ENCODE measurements at regions not wholly inside any gene's neighbourhood (a gene's known extent, or its start where the extent isn't known, plus 50 kb on each side); places are given as distances from the start of the nearest gene placed in this dataset.
A peak's percentile ranks its signal among the peaks of the same experiment; 100 is the strongest.

DNA sequence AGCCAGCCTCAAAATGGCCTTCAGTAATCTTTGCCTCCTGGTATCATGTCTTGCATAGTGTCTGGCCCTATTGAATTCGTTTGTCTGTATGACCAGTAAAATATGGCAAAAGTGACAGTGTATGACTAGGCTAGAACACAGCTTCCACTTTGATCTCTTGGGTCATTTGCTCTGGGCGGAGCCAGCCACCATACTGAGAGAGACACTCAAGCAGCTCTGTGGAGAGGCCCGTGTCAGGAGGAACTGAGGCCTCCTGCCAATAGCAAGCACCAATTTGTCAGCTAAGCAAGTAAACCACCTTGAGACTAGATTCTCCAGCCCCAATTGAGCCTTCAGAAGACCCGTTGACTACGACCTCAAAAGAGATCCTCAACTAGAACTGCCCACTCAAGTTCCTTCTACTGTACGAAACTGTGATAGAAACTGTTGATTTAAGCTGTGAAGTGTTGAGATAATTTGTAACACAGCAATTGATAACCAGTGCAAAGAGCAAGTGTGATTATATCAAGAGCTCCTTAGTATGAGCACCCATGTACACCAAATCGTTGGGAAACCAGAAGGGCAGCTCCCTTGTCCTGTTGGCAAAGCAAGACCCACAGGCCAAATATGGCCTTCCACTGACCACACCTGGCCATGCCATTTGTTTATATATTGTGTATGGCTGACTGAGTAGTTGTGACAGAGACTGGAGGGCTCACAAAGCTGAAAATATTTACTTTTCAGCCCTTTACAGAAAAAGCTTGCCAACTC lies 52.7 kb upstream of the SERBP1 start:
- Histone ChIP-seq H3K4me3 (replicated peaks in 1 of 3) (no peak overlapping the region), H3K27ac (no peak overlapping the region), H3K27me3 (no peaks in the 10 kb centered on the region), H3K36me3 (no peaks in the 10 kb centered on the region), H3K4me1 (peaks cover 9 to 14% of the 10 kb centered on the region in 2 donors), H3K9me3 (no peaks in the 10 kb centered on the region)
- intact Hi-C loops (cut with DNase I): no loop called here
- WGBS, 2 donors: 72 to 75% methylated on average over 7 of the region's 7 CpGs
- DNase-seq: no peak
- no peak for TF ChIP-seq POLR2A (IDR thresholded peaks at IDR 0.05)
- TF ChIP-seq, protein P1, sequence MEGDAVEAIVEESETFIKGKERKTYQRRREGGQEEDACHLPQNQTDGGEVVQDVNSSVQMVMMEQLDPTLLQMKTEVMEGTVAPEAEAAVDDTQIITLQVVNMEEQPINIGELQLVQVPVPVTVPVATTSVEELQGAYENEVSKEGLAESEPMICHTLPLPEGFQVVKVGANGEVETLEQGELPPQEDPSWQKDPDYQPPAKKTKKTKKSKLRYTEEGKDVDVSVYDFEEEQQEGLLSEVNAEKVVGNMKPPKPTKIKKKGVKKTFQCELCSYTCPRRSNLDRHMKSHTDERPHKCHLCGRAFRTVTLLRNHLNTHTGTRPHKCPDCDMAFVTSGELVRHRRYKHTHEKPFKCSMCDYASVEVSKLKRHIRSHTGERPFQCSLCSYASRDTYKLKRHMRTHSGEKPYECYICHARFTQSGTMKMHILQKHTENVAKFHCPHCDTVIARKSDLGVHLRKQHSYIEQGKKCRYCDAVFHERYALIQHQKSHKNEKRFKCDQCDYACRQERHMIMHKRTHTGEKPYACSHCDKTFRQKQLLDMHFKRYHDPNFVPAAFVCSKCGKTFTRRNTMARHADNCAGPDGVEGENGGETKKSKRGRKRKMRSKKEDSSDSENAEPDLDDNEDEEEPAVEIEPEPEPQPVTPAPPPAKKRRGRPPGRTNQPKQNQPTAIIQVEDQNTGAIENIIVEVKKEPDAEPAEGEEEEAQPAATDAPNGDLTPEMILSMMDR (IDR thresholded peaks at IDR 0.05): no peak

DNA sequence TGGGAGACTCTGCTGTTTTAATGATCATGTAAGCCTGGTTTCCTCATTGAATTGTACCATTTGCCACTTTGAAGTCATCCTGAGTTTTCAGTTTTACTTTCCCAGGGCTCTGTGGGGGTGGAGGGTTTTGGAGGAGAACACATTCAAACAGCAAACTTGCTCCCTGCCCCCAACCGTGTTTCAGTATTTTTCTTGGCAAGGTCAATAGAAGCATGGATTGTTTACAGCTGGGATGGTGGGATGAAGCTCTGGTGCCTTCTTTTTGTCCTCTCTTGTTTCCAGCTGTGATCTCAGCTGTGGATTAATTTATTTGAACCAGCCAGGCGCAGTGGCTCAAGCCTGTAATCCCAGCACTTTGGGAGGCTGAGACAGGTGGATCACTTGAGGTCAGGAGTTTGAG lies 54.3 kb upstream of the SERBP1 start:
- Histone ChIP-seq H3K27me3 (no peaks in the 10 kb centered on the region), H3K9me3 (no peaks in the 10 kb centered on the region), H3K36me3 (no peaks in the 10 kb centered on the region), H3K27ac (no peak overlapping the region), H3K4me1 (peaks cover under 1 to 6% of the 10 kb centered on the region in 2 donors), H3K4me3 (replicated peaks in 1 of 3) (no peak overlapping the region)
- WGBS, 2 donors: 53 to 54% methylated on average over 2 of the region's 2 CpGs
- TF ChIP-seq, protein P1 (IDR thresholded peaks at IDR 0.05): no peak
- TF ChIP-seq POLR2A (IDR thresholded peaks at IDR 0.05): no peak
- no peak for DNase-seq
- intact Hi-C loops (cut with DNase I): no loop called here

DNA sequence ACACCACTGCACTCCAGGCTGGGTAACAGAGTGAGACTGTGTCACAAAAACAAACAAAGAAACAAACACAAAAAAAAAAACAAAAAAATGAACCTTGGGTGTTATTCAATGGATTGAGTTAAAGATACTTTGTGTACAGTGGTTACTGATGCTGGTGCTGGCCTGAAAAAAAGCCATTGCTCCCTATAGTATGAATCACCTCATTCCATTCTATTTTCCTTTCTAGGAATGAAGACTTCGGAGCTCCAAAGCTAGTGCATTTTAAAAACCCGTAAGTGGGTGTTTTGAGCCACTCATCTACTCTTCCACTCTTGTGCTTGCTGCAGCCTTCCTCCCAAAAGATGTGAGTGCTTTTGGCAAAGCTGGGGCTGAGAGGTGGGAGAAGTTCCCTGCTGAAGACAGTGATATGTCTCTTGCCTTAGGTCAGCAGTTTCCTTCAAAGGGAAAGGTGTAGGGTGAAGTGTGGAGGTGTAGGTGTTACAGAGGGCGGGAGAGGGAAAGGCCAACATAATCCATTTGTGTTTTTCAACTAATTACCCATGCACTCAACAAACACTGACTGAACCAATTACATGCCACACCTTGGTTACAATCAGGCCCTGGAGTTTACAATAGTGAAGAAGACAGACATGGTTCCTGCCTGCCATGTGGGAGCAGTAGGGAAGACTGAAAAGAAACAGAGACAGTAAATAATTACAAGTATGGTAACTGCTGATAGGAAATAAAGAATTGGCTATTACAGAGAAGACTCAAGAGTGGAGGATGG lies 55.0 kb upstream of the SERBP1 start:
- WGBS, 2 donors: 84 to 88% methylated on average over 3 of the region's 3 CpGs
- H3K9me3 ChIP-seq: no peaks in the 10 kb centered on the region
- H3K27me3 ChIP-seq: no peaks in the 10 kb centered on the region
- DNase-seq: no peak
- TF ChIP-seq, protein P1 (IDR thresholded peaks at IDR 0.05): no peak
- TF ChIP-seq POLR2A (IDR thresholded peaks at IDR 0.05): no peak
- intact Hi-C loops (cut with DNase I): no loop called here
- H3K36me3 ChIP-seq: no peaks in the 10 kb centered on the region
- no peak overlapping the region for H3K4me3 ChIP-seq (replicated peaks in 1 of 3)
- no peaks in the 10 kb centered on the region for H3K4me1 ChIP-seq
- no peak overlapping the region for H3K27ac ChIP-seq

DNA sequence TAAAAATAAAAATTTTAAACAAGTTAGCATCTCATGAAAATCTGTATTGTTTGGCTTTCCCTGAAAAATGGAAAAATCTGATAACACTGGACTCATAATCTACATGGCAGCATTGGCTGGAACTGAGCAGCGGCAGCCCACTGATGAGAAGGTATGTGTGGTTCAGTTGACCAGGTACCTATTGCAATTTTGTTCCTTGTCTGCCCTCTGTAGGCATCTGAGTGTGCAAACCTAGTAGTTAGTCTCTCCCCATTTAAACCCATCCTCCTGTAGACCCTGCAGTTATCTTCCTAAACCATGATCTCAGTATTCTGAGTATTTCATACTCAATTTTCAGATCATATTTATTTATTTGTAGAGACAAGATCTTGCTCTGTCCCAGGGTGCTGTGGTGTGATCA lies 59.4 kb upstream of the SERBP1 start:
- WGBS, 2 donors: 17 to 26% methylated on average over 1 of the region's 1 CpG
- no peaks in the 10 kb centered on the region for H3K9me3 ChIP-seq
- intact Hi-C loops (cut with DNase I): no loop called here

More for the DNA sequence above, 59.4 kb upstream of the SERBP1 start:
- H3K27me3 ChIP-seq: no peaks in the 10 kb centered on the region
- H3K4me1 ChIP-seq: no peaks in the 10 kb centered on the region
- TF ChIP-seq POLR2A (IDR thresholded peaks at IDR 0.05): no peak
- TF ChIP-seq, protein P1 (IDR thresholded peaks at IDR 0.05): peak in 4 of 6 experiments; percentile 12 to 23 (median 19)
- H3K4me3 ChIP-seq (replicated peaks in 1 of 3): no peak overlapping the region
- H3K27ac ChIP-seq: no peak overlapping the region
- H3K36me3 ChIP-seq: no peaks in the 10 kb centered on the region
- peak in 1 of 2 donors; percentile 8 for DNase-seq

All from thyroid gland (tissue), 4 donors.